ENCODE measurements at regions not wholly inside any gene's neighbourhood (a gene's known extent, or its start where the extent isn't known, plus 50 kb on each side); places are given as distances from the start of the nearest gene placed in this dataset.

DNA sequence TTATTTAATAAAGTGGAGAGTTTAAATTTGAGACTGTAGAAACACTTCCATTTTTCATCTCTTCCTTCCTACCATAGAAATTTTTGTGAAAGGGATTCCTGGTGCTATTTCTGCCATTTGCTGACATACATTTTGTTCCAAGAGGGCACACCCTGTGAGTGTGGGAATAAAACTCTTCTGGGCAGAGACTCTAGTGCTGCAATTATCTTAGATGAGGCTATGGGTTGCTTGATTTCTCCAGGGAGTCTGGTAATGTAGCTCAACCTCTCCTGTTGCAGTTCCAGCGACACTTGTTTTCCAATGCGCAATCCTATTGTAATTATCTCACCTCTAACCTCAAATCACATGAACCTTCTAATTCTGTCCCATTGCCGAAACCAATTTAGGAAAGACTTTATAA lies 60.1 kb upstream of the ZSWIM2 start:
- intact Hi-C loops (cut with DNase I): no loop called here
- no peaks in the 10 kb centered on the region for H3K27me3 ChIP-seq
- no peak overlapping the region for H3K27ac ChIP-seq
- no peak overlapping the region for H3K4me3 ChIP-seq
- H3K4me1 ChIP-seq: peaks cover 0 to 3% of the 10 kb centered on the region in 2 donors
- no peaks in the 10 kb centered on the region for H3K36me3 ChIP-seq
- TF ChIP-seq, protein P1, sequence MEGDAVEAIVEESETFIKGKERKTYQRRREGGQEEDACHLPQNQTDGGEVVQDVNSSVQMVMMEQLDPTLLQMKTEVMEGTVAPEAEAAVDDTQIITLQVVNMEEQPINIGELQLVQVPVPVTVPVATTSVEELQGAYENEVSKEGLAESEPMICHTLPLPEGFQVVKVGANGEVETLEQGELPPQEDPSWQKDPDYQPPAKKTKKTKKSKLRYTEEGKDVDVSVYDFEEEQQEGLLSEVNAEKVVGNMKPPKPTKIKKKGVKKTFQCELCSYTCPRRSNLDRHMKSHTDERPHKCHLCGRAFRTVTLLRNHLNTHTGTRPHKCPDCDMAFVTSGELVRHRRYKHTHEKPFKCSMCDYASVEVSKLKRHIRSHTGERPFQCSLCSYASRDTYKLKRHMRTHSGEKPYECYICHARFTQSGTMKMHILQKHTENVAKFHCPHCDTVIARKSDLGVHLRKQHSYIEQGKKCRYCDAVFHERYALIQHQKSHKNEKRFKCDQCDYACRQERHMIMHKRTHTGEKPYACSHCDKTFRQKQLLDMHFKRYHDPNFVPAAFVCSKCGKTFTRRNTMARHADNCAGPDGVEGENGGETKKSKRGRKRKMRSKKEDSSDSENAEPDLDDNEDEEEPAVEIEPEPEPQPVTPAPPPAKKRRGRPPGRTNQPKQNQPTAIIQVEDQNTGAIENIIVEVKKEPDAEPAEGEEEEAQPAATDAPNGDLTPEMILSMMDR (IDR thresholded peaks at IDR 0.05): no peak
- no peak for DNase-seq (ENCODE audit: low spot score in 2 of 2)
- no peaks in the 10 kb centered on the region for H3K9me3 ChIP-seq

DNA sequence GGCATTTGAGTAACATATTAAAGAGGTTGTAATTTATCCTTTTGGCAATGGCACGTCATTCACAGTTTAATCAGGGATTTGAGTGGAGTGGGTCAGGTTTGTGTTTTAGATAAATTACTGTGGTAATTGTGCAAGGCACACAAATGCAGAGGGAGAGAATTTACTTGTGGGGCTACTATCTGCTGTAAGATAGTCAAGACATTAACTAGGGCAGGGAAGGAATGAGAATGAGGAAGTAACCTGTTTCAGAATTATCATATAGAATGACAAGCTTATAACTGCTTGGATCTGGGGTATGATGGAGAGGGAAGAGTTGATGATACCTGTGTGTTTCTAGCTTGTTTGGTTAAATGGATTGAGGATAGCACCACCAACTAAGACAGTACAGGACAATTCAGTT lies 58.9 kb upstream of the ZSWIM2 start:
- H3K27ac ChIP-seq: no peak overlapping the region
- H3K9me3 ChIP-seq: no peaks in the 10 kb centered on the region
- no peaks in the 10 kb centered on the region for H3K36me3 ChIP-seq
- TF ChIP-seq, protein P1 (IDR thresholded peaks at IDR 0.05): no peak
- intact Hi-C loops (cut with DNase I): no loop called here
- H3K27me3 ChIP-seq: no peaks in the 10 kb centered on the region
- H3K4me1 ChIP-seq: peaks cover 0 to 3% of the 10 kb centered on the region in 2 donors
- H3K4me3 ChIP-seq: no peak overlapping the region
- DNase-seq (ENCODE audit: low spot score in 2 of 2): no peak

DNA sequence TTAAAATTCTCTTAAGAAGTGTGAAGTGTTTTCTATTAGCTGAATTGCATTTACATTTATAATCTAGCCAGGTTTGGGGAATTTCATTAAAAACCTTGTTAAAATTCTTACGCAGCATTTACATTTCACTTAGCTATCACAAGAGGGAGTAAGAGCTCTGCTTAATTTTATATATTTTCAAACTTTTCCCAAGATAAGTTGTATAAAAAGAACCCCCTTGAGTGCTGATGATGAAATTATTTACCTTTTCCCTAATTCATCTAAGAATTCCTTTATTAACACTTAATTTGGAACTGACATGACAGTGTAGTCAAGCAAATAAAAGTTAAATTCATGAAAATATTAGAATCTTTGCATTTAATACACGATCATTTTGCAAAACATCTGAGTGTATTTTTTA lies 54.2 kb upstream of the ZSWIM2 start:
- Histone ChIP-seq H3K4me3 (no peak overlapping the region), H3K9me3 (no peaks in the 10 kb centered on the region), H3K27me3 (no peaks in the 10 kb centered on the region), H3K4me1 (no peaks in the 10 kb centered on the region), H3K27ac (no peak overlapping the region), H3K36me3 (no peaks in the 10 kb centered on the region)
- no peak for DNase-seq (ENCODE audit: low spot score in 2 of 2)
- TF ChIP-seq, protein P1 (IDR thresholded peaks at IDR 0.05): peak in 2 of 3 experiments; percentile 5 to 28
- intact Hi-C loops (cut with DNase I): no loop called here
